Small intestine (tissue), 7 donors: ENCODE measurements at regions not wholly inside any gene's neighbourhood (a gene's known extent, or its start where the extent isn't known, plus 50 kb on each side); places are given as distances from the start of the nearest gene placed in this dataset.
A peak's percentile ranks its signal among the peaks of the same experiment; 100 is the strongest.

ENCODE experiments used
- DNase-seq, 2 donors: peaks; one replicate each; pipeline versions ENCODE4 v3.0.0 to v3.0.0-alpha.2; 2013
- FAIRE-seq: peaks from 2 replicates; lab custom pipeline; 2012; peaks lifted over from hg19 to GRCh38; lab: Jason Lieb, UNC
- H3K27ac ChIP-seq, 3 donors: one replicate each; pipeline ENCODE4 v1.5.1; 2013; ENCODE audit warnings: low read length in 2 of 3, mild to moderate bottlenecking in 2 of 3, control low read depth in 1 of 3, inconsistent platforms in 1 of 3, low read depth in 1 of 3, moderate library complexity in 1 of 3
- H3K27me3 ChIP-seq, 3 donors: one replicate each; pipeline ENCODE4 v1.6.1; 2013; ENCODE audit warnings: low read length in 3 of 3, inconsistent platforms in 1 of 3; ENCODE audit not compliant: control insufficient read depth in 3 of 3, insufficient read depth in 3 of 3
- H3K36me3 ChIP-seq, 3 donors: one replicate each; pipeline ENCODE4 v1.6.1; 2013; ENCODE audit warnings: low read length in 3 of 3, inconsistent platforms in 1 of 3, low read depth in 1 of 3, mild to moderate bottlenecking in 1 of 3, moderate library complexity in 1 of 3; ENCODE audit not compliant: control insufficient read depth in 3 of 3, insufficient read depth in 2 of 3
- H3K4me1 ChIP-seq, 3 donors: one replicate each; pipeline ENCODE4 v1.6.1; 2013; ENCODE audit warnings: low read length in 2 of 3, inconsistent platforms in 1 of 3, low read depth in 1 of 3, mild to moderate bottlenecking in 1 of 3, moderate library complexity in 1 of 3; ENCODE audit not compliant: control insufficient read depth in 3 of 3, insufficient read depth in 2 of 3
- H3K4me3 ChIP-seq, 3 donors: one replicate each; pipeline ENCODE4 v1.5.1; 2013; ENCODE audit warnings: low read length in 3 of 3, control low read depth in 1 of 3, inconsistent platforms in 1 of 3, low read depth in 1 of 3, mild to moderate bottlenecking in 1 of 3, moderate library complexity in 1 of 3
- H3K9me3 ChIP-seq, 2 donors: one replicate each; pipeline ENCODE4 v1.6.1; 2013; ENCODE audit warnings: low read depth in 1 of 2, low read length in 1 of 2; ENCODE audit not compliant: control insufficient read depth in 2 of 2, insufficient read depth in 1 of 2
- WGBS, 3 donors: extraction: QIAGEN DNeasy Blood & Tissue Kit; methylation state at CpG; one replicate each; pipeline ENCODE4 v1.1.7; 2013; 5-methylcytosine and 5-hydroxymethylcytosine counted together
- donor health status: healthy with polysubstance abuse.
- donor health status: control.
- donor health status: control.
- donor health status: Bipolar disorder and iron deficiency.
- donor health status: healthy.

- no peaks in the 10 kb centered on the region for H3K36me3 ChIP-seq
- no peak for DNase-seq
- 93 to 98% (median 95%) methylated on average over 2 of the region's 2 CpGs for WGBS, 3 donors
- no peak overlapping the region for H3K4me3 ChIP-seq
- no peak for FAIRE-seq
- H3K27ac ChIP-seq, result no peak overlapping the region
- H3K4me1 ChIP-seq, result no peaks in the 10 kb centered on the region
- H3K27me3 ChIP-seq, result no peaks in the 10 kb centered on the region
- peaks cover 0 to 9% of the 10 kb centered on the region in 2 donors for H3K9me3 ChIP-seq
Measured at GRCh38 chr3:106239195-106239697, 370.4 kb upstream of the CBLB start.

- FAIRE-seq (no peak), DNase-seq (no peak)
- H3K36me3 ChIP-seq, result no peaks in the 10 kb centered on the region
- no peaks in the 10 kb centered on the region for H3K27me3 ChIP-seq
- H3K9me3 ChIP-seq, result peaks cover 0 to 6% of the 10 kb centered on the region in 2 donors
- 66 to 74% (median 73%) methylated on average over 2 of the region's 2 CpGs for WGBS, 3 donors
- no peak overlapping the region for H3K27ac ChIP-seq
- no peaks in the 10 kb centered on the region for H3K4me1 ChIP-seq
- no peak overlapping the region for H3K4me3 ChIP-seq
Measured at GRCh38 chr3:106241593-106241992, 372.8 kb upstream of the CBLB start.

GRCh38 chr3:106242781-106243180 is 374.0 kb upstream of the CBLB start:
- H3K36me3 ChIP-seq, result no peaks in the 10 kb centered on the region
- 81 to 93% (median 83%) methylated on average over 3 of the region's 3 CpGs for WGBS, 3 donors
- no peak for DNase-seq
- no peak overlapping the region for H3K27ac ChIP-seq
- FAIRE-seq, result no peak
- no peaks in the 10 kb centered on the region for H3K27me3 ChIP-seq
- peaks cover 0 to 4% of the 10 kb centered on the region in 2 donors for H3K9me3 ChIP-seq
- no peak overlapping the region for H3K4me3 ChIP-seq
- no peaks in the 10 kb centered on the region for H3K4me1 ChIP-seq

GRCh38 chr3:106245400-106245799 is 376.6 kb upstream of the CBLB start:
- no peaks in the 10 kb centered on the region for H3K4me1 ChIP-seq
- H3K36me3 ChIP-seq, result no peaks in the 10 kb centered on the region
- H3K27me3 ChIP-seq, result no peaks in the 10 kb centered on the region
- DNase-seq, result no peak
- H3K4me3 ChIP-seq, result no peak overlapping the region
- FAIRE-seq, result no peak
- H3K9me3 ChIP-seq, result peaks cover 0 to 2% of the 10 kb centered on the region in 2 donors
- no peak overlapping the region for H3K27ac ChIP-seq

- FAIRE-seq (no peak), DNase-seq (no peak)
- Histone ChIP-seq H3K4me1 (no peaks in the 10 kb centered on the region), H3K9me3 (peaks cover 0 to 11% of the 10 kb centered on the region in 2 donors), H3K4me3 (no peak overlapping the region), H3K27ac (no peak overlapping the region), H3K27me3 (no peaks in the 10 kb centered on the region), H3K36me3 (no peaks in the 10 kb centered on the region)
- WGBS, 3 donors, result 77 to 85% (median 81%) methylated on average over 5 of the region's 5 CpGs
Measured at GRCh38 chr3:106247902-106248684, 379.3 kb upstream of the CBLB start.

GRCh38 chr3:106249159-106249558 is 380.3 kb upstream of the CBLB start:
- no peaks in the 10 kb centered on the region for H3K4me1 ChIP-seq
- 52 to 79% (median 78%) methylated on average over 2 of the region's 2 CpGs for WGBS, 3 donors
- peaks cover 0 to 11% of the 10 kb centered on the region in 2 donors for H3K9me3 ChIP-seq
- no peaks in the 10 kb centered on the region for H3K36me3 ChIP-seq
- DNase-seq (peak in 1 of 2 donors; percentile 6), FAIRE-seq (peak; percentile 39)
- H3K4me3 ChIP-seq, result no peak overlapping the region
- H3K27ac ChIP-seq, result no peak overlapping the region
- H3K27me3 ChIP-seq, result no peaks in the 10 kb centered on the region

- Histone ChIP-seq H3K9me3 (peaks cover 0 to 11% of the 10 kb centered on the region in 2 donors), H3K27ac (no peak overlapping the region), H3K36me3 (no peaks in the 10 kb centered on the region), H3K4me1 (no peaks in the 10 kb centered on the region), H3K4me3 (no peak overlapping the region), H3K27me3 (no peaks in the 10 kb centered on the region)
- FAIRE-seq (no peak), DNase-seq (no peak)
Measured at GRCh38 chr3:106249981-106250380, 381.2 kb upstream of the CBLB start.

GRCh38 chr3:106251160-106251892 is 382.5 kb upstream of the CBLB start:
- 96 to 98% (median 97%) methylated on average over 2 of the region's 2 CpGs for WGBS, 3 donors
- Histone ChIP-seq H3K9me3 (peaks cover 0 to 11% of the 10 kb centered on the region in 2 donors), H3K27me3 (no peaks in the 10 kb centered on the region), H3K27ac (no peak overlapping the region), H3K4me3 (no peak overlapping the region), H3K36me3 (no peaks in the 10 kb centered on the region), H3K4me1 (no peaks in the 10 kb centered on the region)
- FAIRE-seq (no peak), DNase-seq (peak in 1 of 2 donors; percentile 7)
